ENCODE measurements at regions not wholly inside any gene's neighbourhood (a gene's known extent, or its start where the extent isn't known, plus 50 kb on each side); places are given as distances from the start of the nearest gene placed in this dataset.

- TF ChIP-seq RAD21 (IDR thresholded peaks at IDR 0.05; ENCODE audit: low read depth) (no peak), MAX (IDR thresholded peaks at IDR 0.05) (no peak), YY1 (IDR thresholded peaks at IDR 0.05; ENCODE audit: low read depth) (no peak), CEBPB (IDR thresholded peaks at IDR 0.05) (no peak), TCF12 (IDR thresholded peaks at IDR 0.05; ENCODE audit: low read depth) (no peak), CREB1 (IDR thresholded peaks at IDR 0.05; ENCODE audit: low read depth) (no peak), ZBTB7A (IDR thresholded peaks at IDR 0.05; ENCODE audit: low read depth) (no peak)
These were observed 104.8 kb upstream of the NAV2 start for GRCh38 chr11:19607656-19608360.

Measured in Ishikawa (cell line).